ENCODE measurements at regions not wholly inside any gene's neighbourhood (a gene's known extent, or its start where the extent isn't known, plus 50 kb on each side); places are given as distances from the start of the nearest gene placed in this dataset.

DNA sequence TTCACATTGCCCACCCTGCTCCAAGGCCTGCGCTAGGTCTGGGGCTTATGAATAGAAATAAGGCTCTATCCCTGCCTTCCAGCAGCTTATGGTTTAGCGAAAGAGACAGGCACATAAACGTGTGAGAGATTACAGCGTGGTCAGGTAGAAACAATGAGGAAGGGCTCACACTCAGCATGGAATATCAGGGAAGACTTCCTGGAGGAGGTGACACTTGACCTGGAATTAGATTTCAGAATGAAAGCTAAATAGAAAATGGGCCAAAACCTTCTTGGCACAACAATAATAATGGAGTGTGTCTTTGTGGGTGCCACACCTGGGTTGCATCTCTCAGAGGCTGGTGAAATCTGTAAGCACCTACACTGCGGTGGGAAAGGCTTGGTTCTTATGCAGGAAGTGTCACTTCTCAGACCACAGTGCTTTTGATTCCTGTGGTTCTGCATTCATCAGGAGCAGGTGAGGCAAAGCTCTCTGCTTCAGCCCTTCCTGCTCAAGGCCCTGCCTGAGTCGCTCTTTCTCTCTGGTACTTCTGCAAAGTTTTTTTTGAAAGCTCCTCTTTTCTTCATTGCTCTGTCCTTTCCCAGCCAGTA lies 430.3 kb downstream of the ZNF536 start:
- TF ChIP-seq, protein P1, sequence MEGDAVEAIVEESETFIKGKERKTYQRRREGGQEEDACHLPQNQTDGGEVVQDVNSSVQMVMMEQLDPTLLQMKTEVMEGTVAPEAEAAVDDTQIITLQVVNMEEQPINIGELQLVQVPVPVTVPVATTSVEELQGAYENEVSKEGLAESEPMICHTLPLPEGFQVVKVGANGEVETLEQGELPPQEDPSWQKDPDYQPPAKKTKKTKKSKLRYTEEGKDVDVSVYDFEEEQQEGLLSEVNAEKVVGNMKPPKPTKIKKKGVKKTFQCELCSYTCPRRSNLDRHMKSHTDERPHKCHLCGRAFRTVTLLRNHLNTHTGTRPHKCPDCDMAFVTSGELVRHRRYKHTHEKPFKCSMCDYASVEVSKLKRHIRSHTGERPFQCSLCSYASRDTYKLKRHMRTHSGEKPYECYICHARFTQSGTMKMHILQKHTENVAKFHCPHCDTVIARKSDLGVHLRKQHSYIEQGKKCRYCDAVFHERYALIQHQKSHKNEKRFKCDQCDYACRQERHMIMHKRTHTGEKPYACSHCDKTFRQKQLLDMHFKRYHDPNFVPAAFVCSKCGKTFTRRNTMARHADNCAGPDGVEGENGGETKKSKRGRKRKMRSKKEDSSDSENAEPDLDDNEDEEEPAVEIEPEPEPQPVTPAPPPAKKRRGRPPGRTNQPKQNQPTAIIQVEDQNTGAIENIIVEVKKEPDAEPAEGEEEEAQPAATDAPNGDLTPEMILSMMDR (IDR thresholded peaks at IDR 0.05) = no peak
- no peak for TF ChIP-seq POLR2AphosphoS5 (IDR thresholded peaks at IDR 0.05)
- TF ChIP-seq POLR2A (IDR thresholded peaks at IDR 0.05) = no peak
- TF ChIP-seq EP300 (IDR thresholded peaks at IDR 0.05) = no peak

All from gastroesophageal sphincter (tissue), 3 donors.